Karpas-422 (cell line): ENCODE measurements at regions not wholly inside any gene's neighbourhood (a gene's known extent, or its start where the extent isn't known, plus 50 kb on each side); places are given as distances from the start of the nearest gene placed in this dataset.

Experiments
- DNase-seq: peaks from one replicate; pipeline ENCODE4 v3.0.0-alpha.2; 2015
- H2AFZ ChIP-seq: fragments of 200-600 bp; sonication (generic); 2 replicates; pipeline ENCODE4 v1.6.1; 2014; ENCODE audit warnings: antibody characterized with exemption, low read length, mixed read lengths
- H3K27ac ChIP-seq: fragments of 200-600 bp; sonication (generic); 2 replicates; pipeline ENCODE4 v1.5.1; 2014; ENCODE audit warnings: mild to moderate bottlenecking, low read length, moderate library complexity
- H3K27me3 ChIP-seq: fragments of 200-600 bp; sonication (generic); 2 replicates; pipeline ENCODE4 v1.6.1; 2014; ENCODE audit warnings: low read length, mixed read lengths
- H3K36me3 ChIP-seq: fragments of 200-600 bp; sonication (generic); 2 replicates; pipeline ENCODE4 v1.6.1; 2014; ENCODE audit warnings: low read length, mixed read lengths; ENCODE audit not compliant: insufficient read depth
- H3K4me1 ChIP-seq: fragments of 200-600 bp; sonication (generic); 2 replicates; pipeline ENCODE4 v1.6.1; 2014; ENCODE audit warnings: mild to moderate bottlenecking, low read length, mixed read lengths
- H3K4me2 ChIP-seq: fragments of 200-600 bp; sonication (generic); 2 replicates; pipeline ENCODE4 v1.6.1; 2014; ENCODE audit warnings: low read length, low read depth, mild to moderate bottlenecking; ENCODE audit not compliant: poor library complexity, severe bottlenecking
- H3K4me3 ChIP-seq: fragments of 200-600 bp; sonication (generic); 2 replicates; pipeline ENCODE4 v1.5.1; 2014; ENCODE audit warnings: mild to moderate bottlenecking, antibody characterized with exemption, low read length, mixed read lengths
- H3K79me2 ChIP-seq: fragments of 200-600 bp; sonication (generic); 2 replicates; pipeline ENCODE4 v1.6.1; 2014; ENCODE audit warnings: mild to moderate bottlenecking, low read length, mixed read lengths
- H3K9ac ChIP-seq: fragments of 200-600 bp; sonication (generic); 2 replicates; pipeline ENCODE4 v1.6.0; 2014; ENCODE audit warnings: low read length
- H3K9me2 ChIP-seq: fragments of 200-600 bp; sonication (generic), shearing (Covaris generic); replicated peaks from 2 replicates; pipeline ENCODE4 v1.6.0; 2014; ENCODE audit warnings: mild to moderate bottlenecking, low read length, moderate library complexity; ENCODE audit not compliant: insufficient read depth
- H3K9me3 ChIP-seq: fragments of 300-700, 200-600 bp; sonication (generic); 2 replicates; pipeline ENCODE4 v1.6.1; 2014; ENCODE audit warnings: low read length, mixed read lengths
- H4K20me1 ChIP-seq: fragments of 200-600 bp; sonication (generic); 2 replicates; pipeline ENCODE4 v1.6.1; 2014; ENCODE audit warnings: mild to moderate bottlenecking, antibody characterized with exemption, low read length, low read depth; ENCODE audit not compliant: insufficient read depth

DNA sequence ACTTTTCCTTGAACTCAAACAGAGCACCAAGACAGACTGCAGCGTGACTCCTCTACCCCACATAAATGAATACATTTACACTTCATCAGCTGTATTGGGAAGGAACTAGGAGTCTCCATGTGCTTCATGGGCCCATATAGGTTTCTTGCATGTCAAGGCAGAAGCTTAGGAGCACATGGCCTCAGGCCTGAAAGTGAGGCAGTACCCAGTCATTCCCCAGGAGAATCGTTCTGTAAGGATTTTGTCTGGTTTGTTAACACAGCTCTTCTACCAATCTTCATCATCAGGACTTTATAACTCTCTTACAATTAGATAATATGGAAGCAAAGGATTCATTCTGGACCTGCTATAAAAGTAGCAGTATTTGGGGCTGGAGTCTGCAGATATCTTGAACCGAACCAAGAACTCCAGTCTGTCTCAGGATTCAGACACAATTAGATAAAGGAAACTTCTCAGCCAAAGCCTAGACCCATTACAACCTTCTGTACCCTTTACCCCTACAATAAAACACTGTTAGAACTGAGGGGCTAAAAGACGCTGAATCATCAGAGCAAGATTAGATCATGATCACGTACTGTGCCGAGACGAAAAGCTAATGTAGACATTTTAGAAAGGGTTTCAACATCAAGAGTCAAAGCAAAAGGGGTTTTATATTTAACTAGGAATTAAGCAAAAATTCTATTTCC lies 385.5 kb upstream of the SLC30A5 start:
- H3K4me1 ChIP-seq = peaks cover 4% of the 10 kb centered on the region
- H3K9ac ChIP-seq = no peak overlapping the region
- DNase-seq = no peak
- H3K4me3 ChIP-seq = no peak overlapping the region
- no peaks in the 10 kb centered on the region for H4K20me1 ChIP-seq
- H3K36me3 ChIP-seq = no peaks in the 10 kb centered on the region
- H3K4me2 ChIP-seq = no peak overlapping the region
- no peak overlapping the region for H3K27ac ChIP-seq
- no peak overlapping the region for H2AFZ ChIP-seq
- H3K9me3 ChIP-seq = no peaks in the 10 kb centered on the region
- H3K27me3 ChIP-seq = peaks cover 3% of the 10 kb centered on the region; the same call in 1 of the 2 replicates
- H3K79me2 ChIP-seq = no peaks in the 10 kb centered on the region
- H3K9me2 ChIP-seq = no peaks in the 10 kb centered on the region

DNA sequence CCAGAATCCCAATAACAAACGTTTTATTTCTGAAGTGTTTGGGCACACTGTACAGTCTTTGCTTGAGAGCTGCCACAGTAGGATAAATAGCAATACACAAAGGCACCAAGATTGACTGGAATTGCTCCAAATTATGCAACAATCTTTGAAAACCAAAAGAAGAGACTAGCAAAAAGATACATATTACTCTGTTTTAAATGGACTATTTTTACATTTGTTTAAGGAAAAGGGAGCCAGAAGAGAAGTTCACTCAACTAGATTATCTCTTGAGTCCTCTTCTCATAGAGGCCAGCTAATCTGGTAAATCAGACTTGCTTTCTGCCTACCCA lies 385.0 kb upstream of the SLC30A5 start:
- no peak overlapping the region for H3K4me2 ChIP-seq
- H3K4me1 ChIP-seq = peaks cover 4% of the 10 kb centered on the region
- H3K36me3 ChIP-seq = no peaks in the 10 kb centered on the region
- H3K79me2 ChIP-seq = no peaks in the 10 kb centered on the region
- H3K4me3 ChIP-seq = no peak overlapping the region
- H3K27ac ChIP-seq = no peak overlapping the region
- H2AFZ ChIP-seq = no peak overlapping the region
- H3K9ac ChIP-seq = no peak overlapping the region
- H3K9me2 ChIP-seq = no peaks in the 10 kb centered on the region
- no peaks in the 10 kb centered on the region for H4K20me1 ChIP-seq
- DNase-seq = no peak
- no peaks in the 10 kb centered on the region for H3K9me3 ChIP-seq
- H3K27me3 ChIP-seq = peaks cover 3% of the 10 kb centered on the region; the same call in 1 of the 2 replicates

GRCh38 chr5:68709239-68709638 lies 384.6 kb upstream of the SLC30A5 start:
- Histone ChIP-seq H3K9me2 (no peaks in the 10 kb centered on the region), H3K36me3 (no peaks in the 10 kb centered on the region), H3K4me2 (no peak overlapping the region), H3K79me2 (no peaks in the 10 kb centered on the region), H4K20me1 (no peaks in the 10 kb centered on the region), H3K4me1 (peaks cover 4% of the 10 kb centered on the region), H3K4me3 (no peak overlapping the region), H2AFZ (no peak overlapping the region), H3K9me3 (no peaks in the 10 kb centered on the region), H3K9ac (no peak overlapping the region), H3K27ac (no peak overlapping the region), H3K27me3 (peaks cover 3% of the 10 kb centered on the region; the same call in 1 of the 2 replicates)
- DNase-seq = no peak

DNA sequence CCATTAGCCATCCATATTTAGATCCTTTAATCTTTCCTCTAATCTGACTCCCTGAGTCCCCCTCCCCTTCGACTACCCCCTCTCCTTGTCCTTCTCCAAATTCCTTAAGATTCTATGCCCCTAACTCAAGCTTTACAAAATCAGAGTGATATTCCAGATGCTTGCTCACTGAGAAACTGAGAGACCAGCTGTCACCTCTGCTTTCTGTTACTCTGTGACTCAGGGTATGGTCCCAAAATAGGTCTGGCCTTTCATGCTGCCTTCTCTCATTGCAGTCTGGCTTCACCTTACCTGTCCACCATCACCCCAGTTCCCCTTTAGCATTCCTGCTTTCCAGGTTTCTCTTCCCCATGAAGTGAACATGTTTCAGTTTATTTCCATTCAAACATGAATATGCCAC lies 383.3 kb upstream of the SLC30A5 start:
- DNase-seq = no peak
- no peak overlapping the region for H3K27ac ChIP-seq

GRCh38 chr5:68711293-68712200 lies 382.3 kb upstream of the SLC30A5 start:
- Histone ChIP-seq H3K27ac (no peak overlapping the region), H3K27me3 (peaks cover 3% of the 10 kb centered on the region; the same call in 1 of the 2 replicates), H3K4me2 (no peak overlapping the region), H3K9me3 (no peaks in the 10 kb centered on the region), H2AFZ (no peak overlapping the region), H3K4me3 (no peak overlapping the region), H3K9me2 (no peaks in the 10 kb centered on the region), H3K4me1 (peaks cover 4% of the 10 kb centered on the region), H3K9ac (no peak overlapping the region), H3K36me3 (no peaks in the 10 kb centered on the region), H3K79me2 (no peaks in the 10 kb centered on the region), H4K20me1 (no peaks in the 10 kb centered on the region)
- no peak for DNase-seq

More for the DNA sequence above, 383.3 kb upstream of the SLC30A5 start:
- Histone ChIP-seq H3K36me3 (no peaks in the 10 kb centered on the region), H3K79me2 (no peaks in the 10 kb centered on the region), H3K9ac (no peak overlapping the region), H3K27me3 (peaks cover 3% of the 10 kb centered on the region; the same call in 1 of the 2 replicates), H3K9me3 (no peaks in the 10 kb centered on the region), H3K4me3 (no peak overlapping the region), H3K4me2 (no peak overlapping the region), H3K4me1 (peaks cover 4% of the 10 kb centered on the region), H4K20me1 (no peaks in the 10 kb centered on the region), H2AFZ (no peak overlapping the region), H3K9me2 (no peaks in the 10 kb centered on the region)

- Histone ChIP-seq H2AFZ (no peak overlapping the region), H3K36me3 (no peaks in the 10 kb centered on the region), H3K4me3 (no peak overlapping the region), H3K9me2 (no peaks in the 10 kb centered on the region), H3K9ac (no peak overlapping the region), H3K27ac (no peak overlapping the region), H3K4me1 (peaks cover 4% of the 10 kb centered on the region), H3K4me2 (no peak overlapping the region), H3K79me2 (no peaks in the 10 kb centered on the region), H4K20me1 (no peaks in the 10 kb centered on the region), H3K27me3 (peaks cover 3% of the 10 kb centered on the region; the same call in 1 of the 2 replicates), H3K9me3 (no peaks in the 10 kb centered on the region)
- no peak for DNase-seq
Observed at GRCh38 chr5:68714810-68715209, 379.0 kb upstream of the SLC30A5 start.

DNA sequence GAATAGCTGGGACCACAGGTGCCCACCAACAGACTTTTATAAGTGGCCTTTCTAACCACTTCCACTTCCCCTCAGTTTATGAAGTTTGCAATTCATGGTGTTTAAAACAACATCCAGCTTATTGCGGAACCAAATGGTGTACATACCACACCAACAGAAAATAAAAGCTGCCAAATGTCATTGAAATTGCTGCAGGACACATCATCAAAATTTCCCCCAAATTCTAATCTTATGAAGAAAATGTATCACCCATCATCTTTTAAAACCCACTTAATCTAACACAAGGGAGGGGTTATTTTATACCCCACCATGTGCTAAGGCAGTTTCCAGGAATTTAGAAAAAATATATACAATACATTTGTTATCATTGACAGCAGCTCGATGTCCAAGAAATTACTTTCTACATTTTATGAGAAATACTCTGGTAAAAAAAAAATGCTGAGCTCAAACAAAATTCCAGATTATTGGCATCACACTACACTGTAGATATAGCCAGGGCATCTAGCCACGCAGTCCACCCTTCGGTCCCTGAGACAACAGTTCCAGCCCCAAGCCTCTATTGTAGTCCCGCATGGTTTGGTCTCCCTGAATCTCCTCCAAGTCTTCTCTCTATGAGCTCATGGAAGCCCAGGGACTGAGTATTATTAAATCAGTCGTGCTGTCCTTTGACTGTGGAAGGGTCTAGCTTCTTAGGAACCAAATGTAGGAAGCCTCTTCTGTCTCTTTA lies 372.8 kb upstream of the SLC30A5 start:
- H3K36me3 ChIP-seq = no peaks in the 10 kb centered on the region
- no peak overlapping the region for H3K9ac ChIP-seq
- no peaks in the 10 kb centered on the region for H4K20me1 ChIP-seq
- H3K4me1 ChIP-seq = no peaks in the 10 kb centered on the region
- H3K9me3 ChIP-seq = no peaks in the 10 kb centered on the region
- no peak overlapping the region for H3K4me3 ChIP-seq
- H2AFZ ChIP-seq = no peak overlapping the region
- no peaks in the 10 kb centered on the region for H3K79me2 ChIP-seq
- DNase-seq = no peak
- H3K27ac ChIP-seq = no peak overlapping the region
- H3K27me3 ChIP-seq = no peaks in the 10 kb centered on the region
- H3K9me2 ChIP-seq = no peaks in the 10 kb centered on the region
- H3K4me2 ChIP-seq = no peak overlapping the region

- H4K20me1 ChIP-seq = no peaks in the 10 kb centered on the region
- H3K4me1 ChIP-seq = no peaks in the 10 kb centered on the region
- no peak overlapping the region for H3K4me3 ChIP-seq
- no peaks in the 10 kb centered on the region for H3K9me3 ChIP-seq
- H3K27ac ChIP-seq = no peak overlapping the region
- H3K79me2 ChIP-seq = no peaks in the 10 kb centered on the region
- H2AFZ ChIP-seq = no peak overlapping the region
- DNase-seq = no peak
- no peaks in the 10 kb centered on the region for H3K36me3 ChIP-seq
- no peak overlapping the region for H3K4me2 ChIP-seq
- H3K27me3 ChIP-seq = no peaks in the 10 kb centered on the region
- no peaks in the 10 kb centered on the region for H3K9me2 ChIP-seq
- no peak overlapping the region for H3K9ac ChIP-seq
Observed at GRCh38 chr5:68722357-68722756, 371.5 kb upstream of the SLC30A5 start.
